ENCODE measurements at regions not wholly inside any gene's neighbourhood (a gene's known extent, or its start where the extent isn't known, plus 50 kb on each side); places are given as distances from the start of the nearest gene placed in this dataset.

GRCh38 chr6:149149653-149150052, 167.9 kb upstream of the TAB2 start:
- DNase-seq (ENCODE audit: low read depth): no peak

- no peak for DNase-seq (ENCODE audit: low read depth)
Observed at GRCh38 chr6:149150301-149150700, 167.2 kb upstream of the TAB2 start.

GRCh38 chr6:149150801-149151398, 166.6 kb upstream of the TAB2 start:
- no peak for DNase-seq (ENCODE audit: low read depth)

DNA sequence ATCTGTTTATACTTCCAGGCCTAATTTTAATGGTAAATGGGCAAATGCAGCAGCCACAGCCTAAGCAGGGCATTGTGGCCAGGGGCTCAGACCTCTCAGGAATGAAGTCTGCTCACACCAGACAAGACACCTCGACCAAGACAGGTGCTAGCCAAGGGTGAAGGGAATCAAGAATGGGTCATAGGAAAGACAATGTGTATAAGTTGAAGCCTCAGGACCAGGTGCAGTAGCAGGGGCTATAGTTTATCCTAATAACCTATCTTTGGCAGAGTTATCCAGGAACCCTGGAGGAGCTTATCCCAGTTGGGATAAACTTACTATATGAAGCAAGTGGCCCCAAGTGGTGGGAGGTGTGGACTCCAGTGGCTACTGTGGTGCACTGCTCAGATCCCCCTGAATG, 165.0 kb upstream of the TAB2 start:
- no peak for DNase-seq (ENCODE audit: low read depth)

GRCh38 chr6:149153100-149153499, 164.4 kb upstream of the TAB2 start:
- no peak for DNase-seq (ENCODE audit: low read depth)

GRCh38 chr6:149153693-149154092, 163.8 kb upstream of the TAB2 start:
- no peak for DNase-seq (ENCODE audit: low read depth)

DNA sequence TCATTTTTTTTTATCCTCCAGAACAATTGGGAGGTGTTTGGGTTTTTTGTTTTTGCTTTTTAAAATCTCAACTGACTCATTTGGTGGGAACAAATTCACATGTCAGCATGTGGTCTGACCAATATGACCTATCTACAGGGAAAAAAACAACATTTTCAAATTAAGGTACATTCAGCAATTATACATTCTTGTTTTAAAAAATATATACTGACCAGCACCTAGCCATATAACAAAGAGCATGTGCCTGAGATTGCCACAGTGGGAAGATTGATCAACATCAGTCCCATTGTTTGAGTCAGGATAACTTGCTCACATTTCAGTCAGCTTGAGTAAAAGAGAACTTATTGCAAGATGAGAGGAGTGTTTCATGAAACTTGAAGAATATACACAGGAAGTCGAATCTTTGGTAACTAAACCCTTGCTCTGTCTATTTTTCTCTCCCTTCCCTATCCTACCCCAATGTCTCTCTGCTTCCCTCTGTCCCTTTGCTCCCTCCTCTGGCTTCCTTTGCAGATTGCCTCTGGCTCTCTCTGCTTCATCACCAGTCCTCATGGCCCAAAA, 163.2 kb upstream of the TAB2 start:
- DNase-seq (ENCODE audit: low read depth): no peak

DNA sequence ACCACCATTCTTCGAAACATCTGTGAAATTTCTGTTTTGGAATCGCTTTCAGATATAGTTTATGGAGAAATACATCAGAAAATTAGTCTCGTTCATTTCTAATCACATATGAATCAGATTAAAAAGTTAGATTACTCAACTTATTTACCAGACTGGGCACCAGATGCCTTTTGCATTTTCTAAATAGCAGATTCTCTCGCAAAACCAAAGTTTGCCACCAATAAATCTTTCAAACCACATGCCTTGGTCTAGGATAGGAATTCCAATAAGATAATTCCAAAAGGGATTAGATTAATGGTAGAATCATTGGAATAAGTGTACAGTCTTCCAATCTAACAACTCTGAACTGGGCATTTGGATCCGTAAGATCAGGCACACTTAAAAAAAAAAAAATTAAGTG, 160.4 kb upstream of the TAB2 start:
- no peak for DNase-seq (ENCODE audit: low read depth)

GRCh38 chr6:149158076-149158475, 159.4 kb upstream of the TAB2 start:
- DNase-seq (ENCODE audit: low read depth): no peak

GRCh38 chr6:149160943-149161342, 156.6 kb upstream of the TAB2 start:
- no peak for DNase-seq (ENCODE audit: low read depth)

DNA sequence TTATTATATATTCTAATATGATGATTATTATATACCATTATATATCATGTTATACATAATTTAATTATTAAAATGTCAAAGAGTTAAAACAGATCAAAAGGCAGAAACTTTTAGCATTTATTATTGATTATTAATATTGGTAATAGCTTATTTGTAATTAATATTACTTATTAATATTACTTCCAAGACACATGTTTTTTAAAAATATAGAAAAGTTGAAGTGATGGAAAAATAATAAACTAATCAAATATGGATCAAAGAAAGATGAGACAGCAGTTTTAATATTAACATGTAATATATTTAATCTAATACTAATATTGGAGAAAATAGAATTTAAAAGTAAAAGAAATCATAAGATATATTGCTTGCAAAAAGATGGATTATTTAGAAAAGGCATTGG, 154.6 kb upstream of the TAB2 start:
- no peak for DNase-seq (ENCODE audit: low read depth)

DNA sequence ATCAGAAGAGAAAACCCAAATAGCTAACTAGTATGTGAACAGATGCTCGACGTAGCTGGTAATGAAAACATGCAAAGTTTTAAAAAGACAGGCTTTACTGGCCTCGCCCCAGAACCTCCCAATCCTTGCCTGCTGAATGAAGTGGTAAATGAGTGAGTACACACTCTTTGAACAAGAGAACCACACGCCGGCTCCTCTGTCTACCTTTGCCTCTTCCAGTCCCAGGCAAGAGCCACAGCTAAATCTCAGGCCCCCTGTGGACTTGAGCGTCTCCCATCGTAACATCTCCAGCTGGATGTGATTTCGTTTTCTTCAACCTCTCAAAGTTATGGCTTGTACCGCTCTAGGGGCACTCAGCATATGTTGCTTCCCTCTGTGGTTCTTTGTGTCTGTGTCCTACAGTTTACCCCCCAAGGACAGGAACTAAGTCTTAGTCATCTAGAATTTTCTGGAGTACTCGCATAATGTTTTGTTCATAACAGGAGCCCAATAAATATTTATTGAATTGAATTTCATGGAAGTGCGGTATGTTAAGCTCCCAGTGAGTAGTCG, 153.2 kb upstream of the TAB2 start:
- DNase-seq (ENCODE audit: low read depth): no peak

GRCh38 chr6:149166336-149166735, 151.2 kb upstream of the TAB2 start:
- DNase-seq (ENCODE audit: low read depth): no peak

DNA sequence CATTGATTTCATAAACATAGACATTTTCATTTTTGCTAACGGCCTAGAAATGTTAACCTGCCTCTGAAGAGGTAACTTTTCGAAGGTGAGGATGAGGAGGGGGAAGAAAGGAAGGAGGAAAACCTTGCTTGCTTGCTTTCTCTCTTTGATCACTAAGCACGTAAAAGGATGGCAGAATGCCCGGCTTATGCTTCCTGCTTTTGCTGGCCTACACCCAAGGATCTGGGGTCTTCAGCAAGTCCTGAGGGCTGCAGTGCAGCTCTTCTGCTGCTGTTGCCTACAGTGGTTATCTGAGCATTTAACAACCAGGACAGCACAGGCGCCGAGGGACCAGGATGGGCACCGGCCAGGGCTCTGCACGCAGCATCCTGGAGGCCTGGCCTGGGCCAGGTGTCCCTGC, 150.8 kb upstream of the TAB2 start:
- no peak for DNase-seq (ENCODE audit: low read depth)

GRCh38 chr6:149168968-149169367, 148.5 kb upstream of the TAB2 start:
- no peak for DNase-seq (ENCODE audit: low read depth)

- no peak for DNase-seq (ENCODE audit: low read depth)
Observed at GRCh38 chr6:149169761-149170511, 147.6 kb upstream of the TAB2 start.

- DNase-seq (ENCODE audit: low read depth): no peak
Observed at GRCh38 chr6:149170564-149171452, 146.7 kb upstream of the TAB2 start.

GRCh38 chr6:149173222-149173621, 144.3 kb upstream of the TAB2 start:
- DNase-seq (ENCODE audit: low read depth): no peak

- no peak for DNase-seq (ENCODE audit: low read depth)
Observed at GRCh38 chr6:149174962-149175361, 142.6 kb upstream of the TAB2 start.

- no peak for DNase-seq (ENCODE audit: low read depth)
Observed at GRCh38 chr6:149176971-149177667, 140.4 kb upstream of the TAB2 start.

GRCh38 chr6:149179431-149179830, 138.1 kb upstream of the TAB2 start:
- no peak for DNase-seq (ENCODE audit: low read depth)

GRCh38 chr6:149181304-149181703, 136.2 kb upstream of the TAB2 start:
- DNase-seq (ENCODE audit: low read depth): no peak

Data from stimulated activated CD8-positive, alpha-beta memory T cell treated with anti-CD3 and anti-CD28 coated beads, Interleukin-12 subunit alpha, Interleukin-12 subunit beta, amount 100 ng/mL, for 1 hour (primary cell).